ENCODE measurements at regions not wholly inside any gene's neighbourhood (a gene's known extent, or its start where the extent isn't known, plus 50 kb on each side); places are given as distances from the start of the nearest gene placed in this dataset.

DNA sequence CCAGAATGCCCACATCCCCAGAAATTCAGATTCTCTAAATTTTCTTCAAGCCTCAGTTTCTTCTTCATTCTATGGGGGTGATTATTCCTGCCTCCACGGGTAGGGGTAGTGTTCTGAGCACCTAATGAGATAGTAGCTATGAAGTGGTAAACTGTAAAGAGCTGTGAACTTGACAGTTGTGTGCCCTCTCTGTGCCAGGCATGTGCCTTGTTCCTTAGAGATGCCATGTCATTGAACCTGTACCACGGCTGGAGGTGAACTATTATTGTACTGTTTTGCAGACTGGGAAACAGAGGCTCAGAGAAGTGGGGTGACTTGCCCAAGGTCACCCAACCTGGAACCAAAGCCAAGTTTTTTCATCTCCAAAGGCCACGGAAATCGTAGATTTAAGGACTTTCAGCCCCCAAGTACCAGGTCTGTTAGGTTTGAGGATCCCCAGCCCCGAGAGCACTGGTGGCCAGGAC lies 67.7 kb upstream of the SIRPA start:
- TF ChIP-seq, protein P1, sequence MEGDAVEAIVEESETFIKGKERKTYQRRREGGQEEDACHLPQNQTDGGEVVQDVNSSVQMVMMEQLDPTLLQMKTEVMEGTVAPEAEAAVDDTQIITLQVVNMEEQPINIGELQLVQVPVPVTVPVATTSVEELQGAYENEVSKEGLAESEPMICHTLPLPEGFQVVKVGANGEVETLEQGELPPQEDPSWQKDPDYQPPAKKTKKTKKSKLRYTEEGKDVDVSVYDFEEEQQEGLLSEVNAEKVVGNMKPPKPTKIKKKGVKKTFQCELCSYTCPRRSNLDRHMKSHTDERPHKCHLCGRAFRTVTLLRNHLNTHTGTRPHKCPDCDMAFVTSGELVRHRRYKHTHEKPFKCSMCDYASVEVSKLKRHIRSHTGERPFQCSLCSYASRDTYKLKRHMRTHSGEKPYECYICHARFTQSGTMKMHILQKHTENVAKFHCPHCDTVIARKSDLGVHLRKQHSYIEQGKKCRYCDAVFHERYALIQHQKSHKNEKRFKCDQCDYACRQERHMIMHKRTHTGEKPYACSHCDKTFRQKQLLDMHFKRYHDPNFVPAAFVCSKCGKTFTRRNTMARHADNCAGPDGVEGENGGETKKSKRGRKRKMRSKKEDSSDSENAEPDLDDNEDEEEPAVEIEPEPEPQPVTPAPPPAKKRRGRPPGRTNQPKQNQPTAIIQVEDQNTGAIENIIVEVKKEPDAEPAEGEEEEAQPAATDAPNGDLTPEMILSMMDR (IDR thresholded peaks at IDR 0.05) = no peak
- TF ChIP-seq POLR2A (IDR thresholded peaks at IDR 0.05) = no peak

Data from esophagus squamous epithelium (tissue), 4 donors.